Memory B cell (primary cell): ENCODE measurements at regions not wholly inside any gene's neighbourhood (a gene's known extent, or its start where the extent isn't known, plus 50 kb on each side); places are given as distances from the start of the nearest gene placed in this dataset.
"Not testable (repeated sequence)": the region's sequence is repeated elsewhere in the genome, so short reads cannot be mapped to it uniquely, and the experiment has no call there.

Experiments
- ATAC-seq: fragments of 150-1000 bp; cut with Tn5 transposase; 2 replicates; pipeline ENCODE4 v1.10.0; 2021; ENCODE audit warnings: low read depth, mild to moderate bottlenecking, moderate library complexity
- DNase-seq, 2 donors: peaks; one replicate each; pipeline ENCODE4 v3.0.0; 2022; ENCODE audit warnings: low spot score in 2 of 2
- H3K27ac Mint-ChIP-seq: one replicate; pipeline ENCODE4 v1.8.0; 2022; ENCODE audit warnings: mild to moderate bottlenecking, moderate library complexity, mixed read lengths
- H3K27me3 Mint-ChIP-seq: one replicate; pipeline ENCODE4 v1.8.0; 2022; ENCODE audit warnings: mixed read lengths
- H3K36me3 Mint-ChIP-seq: one replicate; pipeline ENCODE4 v1.8.0; 2022; ENCODE audit warnings: mild to moderate bottlenecking, mixed read lengths
- H3K4me1 Mint-ChIP-seq: one replicate; pipeline ENCODE4 v1.8.0; 2022; ENCODE audit warnings: mixed read lengths
- H3K4me3 Mint-ChIP-seq: one replicate; pipeline ENCODE4 v1.8.0; 2022; ENCODE audit warnings: mild to moderate bottlenecking, moderate library complexity, mixed read lengths
- H3K9me3 Mint-ChIP-seq: one replicate; pipeline ENCODE4 v1.8.0; 2022; ENCODE audit warnings: mixed read lengths

DNA sequence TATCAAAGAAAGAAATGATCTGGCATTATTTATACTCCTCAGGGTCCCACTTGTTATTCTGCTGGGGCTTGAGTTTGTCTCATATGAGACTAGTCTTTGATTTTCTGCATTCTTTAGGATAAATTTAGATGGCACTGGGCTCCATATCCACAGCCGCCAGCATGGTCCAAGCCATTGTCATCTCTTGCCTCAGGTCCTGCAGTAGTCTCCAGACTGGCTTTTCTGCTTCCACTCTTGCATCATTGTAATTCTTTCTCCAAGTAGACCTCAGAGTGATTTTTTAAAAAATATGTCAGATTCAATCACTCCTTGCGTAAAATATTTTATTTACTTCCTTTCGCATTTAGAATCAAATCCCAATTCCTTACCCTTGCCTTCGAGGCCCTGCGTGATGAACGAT, 50.4 kb upstream of the ST3GAL6 start:
- Mint-ChIP-seq H3K4me1 (no peaks in the 10 kb centered on the region), H3K9me3 (no peaks in the 10 kb centered on the region), H3K4me3 (no peak overlapping the region), H3K27ac (no peak overlapping the region), H3K36me3 (no peaks in the 10 kb centered on the region), H3K27me3 (peaks cover 3% of the 10 kb centered on the region)
- no peak for ATAC-seq
- no peak for DNase-seq

DNA sequence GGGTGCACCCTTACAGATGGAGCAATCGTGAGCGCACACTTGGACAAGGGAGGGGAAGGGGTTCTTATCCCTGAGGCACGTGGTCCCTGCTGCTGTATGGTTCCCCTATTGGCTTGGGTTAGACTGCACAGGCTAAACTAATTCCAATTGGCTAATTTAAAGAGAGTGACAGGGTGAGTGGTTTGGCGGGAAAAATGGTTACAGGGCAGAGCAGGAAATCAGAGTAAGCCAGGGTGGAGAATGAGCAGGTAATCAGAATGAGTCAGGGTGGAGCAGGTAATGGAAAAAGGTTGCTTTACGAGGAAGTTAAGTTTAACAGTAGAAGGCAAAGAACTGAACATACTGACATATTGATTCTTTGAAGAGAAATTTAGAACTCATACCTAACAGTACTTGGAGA, 49.8 kb upstream of the ST3GAL6 start:
- not testable (repeated sequence) for DNase-seq, H3K36me3 Mint-ChIP-seq, H3K4me3 Mint-ChIP-seq, ATAC-seq, H3K9me3 Mint-ChIP-seq, H3K27me3 Mint-ChIP-seq, H3K4me1 Mint-ChIP-seq, H3K27ac Mint-ChIP-seq
